Mesodermal cell (in vitro differentiated cells): ENCODE measurements at regions not wholly inside any gene's neighbourhood (a gene's known extent, or its start where the extent isn't known, plus 50 kb on each side); places are given as distances from the start of the nearest gene placed in this dataset.

ENCODE experiments used
- H3K27ac ChIP-seq: 2 replicates; pipeline ENCODE4 v1.7.0; 2013; ENCODE audit warnings: mild to moderate bottlenecking, low read depth, low read length, moderate library complexity; ENCODE audit not compliant: severe bottlenecking
- H3K36me3 ChIP-seq: 2 replicates; pipeline ENCODE4 v1.7.1; 2013; ENCODE audit warnings: mild to moderate bottlenecking, low read length, moderate library complexity; ENCODE audit not compliant: control insufficient read depth, insufficient read depth
- H3K4me1 ChIP-seq: one replicate; pipeline ENCODE4 v1.7.1; 2013; ENCODE audit warnings: mild to moderate bottlenecking, low read length; ENCODE audit not compliant: insufficient read depth, control insufficient read depth, poor library complexity, severe bottlenecking
- H3K4me3 ChIP-seq: 2 replicates; pipeline ENCODE4 v1.7.0; 2013; ENCODE audit warnings: low read length, control low read depth, mild to moderate bottlenecking; ENCODE audit not compliant: insufficient read depth, poor library complexity, severe bottlenecking; ENCODE audit errors: extremely low read depth
- H3K9me3 ChIP-seq: 2 replicates; pipeline ENCODE4 v1.7.1; 2013; ENCODE audit warnings: mild to moderate bottlenecking, low read length, moderate library complexity; ENCODE audit not compliant: control insufficient read depth
- WGBS, 2 experiments: methylation state at CpG; one replicate each; pipeline ENCODE4 v1.1.5; 2013; ENCODE audit warnings: missing lambda C conversion rate in 2 of 2; ENCODE audit not compliant: insufficient coverage in 2 of 2; 5-methylcytosine and 5-hydroxymethylcytosine counted together

- Histone ChIP-seq H3K4me3 (no peak overlapping the region), H3K27ac (no peak overlapping the region), H3K9me3 (no peaks in the 10 kb centered on the region), H3K4me1 (no peaks in the 10 kb centered on the region), H3K36me3 (no peaks in the 10 kb centered on the region)
- 100% methylated on average over 1 of the region's 4 CpGs; no CpG with 5 or more reads in 1 of the 2 experiments for WGBS, 2 experiments
Observed at GRCh38 chr6:50978380-50979170, 159.9 kb downstream of the TFAP2B start.

GRCh38 chr6:50979171-50979525 lies 160.5 kb downstream of the TFAP2B start:
- no peaks in the 10 kb centered on the region for H3K9me3 ChIP-seq
- no peak overlapping the region for H3K27ac ChIP-seq
- H3K4me1 ChIP-seq: no peaks in the 10 kb centered on the region
- 50% methylated on average over 1 of the region's 2 CpGs; no CpG with 5 or more reads in 1 of the 2 experiments for WGBS, 2 experiments
- no peak overlapping the region for H3K4me3 ChIP-seq
- H3K36me3 ChIP-seq: no peaks in the 10 kb centered on the region

GRCh38 chr6:50984135-50984534 lies 165.5 kb downstream of the TFAP2B start:
- 78 to 96% methylated on average over 3 of the region's 3 CpGs for WGBS, 2 experiments
- no peak overlapping the region for H3K4me3 ChIP-seq
- no peak overlapping the region for H3K27ac ChIP-seq
- no peaks in the 10 kb centered on the region for H3K9me3 ChIP-seq
- H3K36me3 ChIP-seq: no peaks in the 10 kb centered on the region
- no peaks in the 10 kb centered on the region for H3K4me1 ChIP-seq

GRCh38 chr6:50986319-50986718 lies 167.6 kb downstream of the TFAP2B start:
- no peaks in the 10 kb centered on the region for H3K4me1 ChIP-seq
- no peaks in the 10 kb centered on the region for H3K36me3 ChIP-seq
- no peak overlapping the region for H3K27ac ChIP-seq
- H3K4me3 ChIP-seq: no peak overlapping the region
- H3K9me3 ChIP-seq: no peaks in the 10 kb centered on the region

- H3K9me3 ChIP-seq: no peaks in the 10 kb centered on the region
- H3K4me3 ChIP-seq: no peak overlapping the region
- H3K27ac ChIP-seq: no peak overlapping the region
- H3K4me1 ChIP-seq: no peaks in the 10 kb centered on the region
- H3K36me3 ChIP-seq: no peaks in the 10 kb centered on the region
Observed at GRCh38 chr6:50989123-50989522, 170.5 kb downstream of the TFAP2B start.

GRCh38 chr6:50990750-50991446 lies 172.2 kb downstream of the TFAP2B start:
- 78 to 85% methylated on average over 3 to 5 of the region's 7 CpGs for WGBS, 2 experiments
- H3K4me3 ChIP-seq: no peak overlapping the region

GRCh38 chr6:50992232-50992631 lies 173.6 kb downstream of the TFAP2B start:
- H3K4me3 ChIP-seq: no peak overlapping the region
- H3K4me1 ChIP-seq: no peaks in the 10 kb centered on the region
- no peak overlapping the region for H3K27ac ChIP-seq
- H3K9me3 ChIP-seq: no peaks in the 10 kb centered on the region
- 88 to 97% methylated on average over 3 of the region's 3 CpGs for WGBS, 2 experiments
- no peaks in the 10 kb centered on the region for H3K36me3 ChIP-seq

More at GRCh38 chr6:50990750-50991446, 172.2 kb downstream of the TFAP2B start:
- H3K9me3 ChIP-seq: no peaks in the 10 kb centered on the region
- H3K36me3 ChIP-seq: no peaks in the 10 kb centered on the region
- no peaks in the 10 kb centered on the region for H3K4me1 ChIP-seq
- H3K27ac ChIP-seq: no peak overlapping the region

- Histone ChIP-seq H3K4me1 (no peaks in the 10 kb centered on the region), H3K9me3 (no peaks in the 10 kb centered on the region), H3K36me3 (no peaks in the 10 kb centered on the region), H3K27ac (no peak overlapping the region), H3K4me3 (no peak overlapping the region)
- WGBS, 2 experiments: 90 to 92% methylated on average over 4 to 7 of the region's 8 CpGs
Observed at GRCh38 chr6:50992704-50993625, 174.3 kb downstream of the TFAP2B start.

- Histone ChIP-seq H3K9me3 (no peaks in the 10 kb centered on the region), H3K36me3 (no peaks in the 10 kb centered on the region), H3K27ac (no peak overlapping the region), H3K4me1 (no peaks in the 10 kb centered on the region), H3K4me3 (no peak overlapping the region)
- 63% methylated on average over 1 of the region's 3 CpGs; no CpG with 5 or more reads in 1 of the 2 experiments for WGBS, 2 experiments
Observed at GRCh38 chr6:50993941-50994720, 175.5 kb downstream of the TFAP2B start.

GRCh38 chr6:50995036-50995435 lies 176.4 kb downstream of the TFAP2B start:
- Histone ChIP-seq H3K27ac (no peak overlapping the region), H3K9me3 (no peaks in the 10 kb centered on the region), H3K36me3 (no peaks in the 10 kb centered on the region), H3K4me1 (no peaks in the 10 kb centered on the region), H3K4me3 (no peak overlapping the region)
- WGBS, 2 experiments: 91 to 94% methylated on average over 3 to 5 of the region's 5 CpGs
